GM18861 (cell line): ENCODE measurements at regions not wholly inside any gene's neighbourhood (a gene's known extent, or its start where the extent isn't known, plus 50 kb on each side); places are given as distances from the start of the nearest gene placed in this dataset.

Experiments used
- ATAC-seq: cut with Tn5 transposase; IDR thresholded peaks from one replicate; pipeline ENCODE4 v1.9.1; 2021; ENCODE audit not compliant: unreplicated experiment

GRCh38 chr4:108371282-108371681 lies 202.6 kb upstream of the LEF1 start:
- no peak for ATAC-seq

- no peak for ATAC-seq
Measured at GRCh38 chr4:108370291-108371141, 201.8 kb upstream of the LEF1 start.

GRCh38 chr4:108369035-108369655 lies 200.4 kb upstream of the LEF1 start:
- no peak for ATAC-seq

- no peak for ATAC-seq
Measured at GRCh38 chr4:108367751-108368150, 199.0 kb upstream of the LEF1 start.

- no peak for ATAC-seq
Measured at GRCh38 chr4:108366716-108367115, 198.0 kb upstream of the LEF1 start.

- no peak for ATAC-seq
Measured at GRCh38 chr4:108365551-108365950, 196.8 kb upstream of the LEF1 start.

- no peak for ATAC-seq
Measured at GRCh38 chr4:108361886-108362285, 193.2 kb upstream of the LEF1 start.

- no peak for ATAC-seq
Measured at GRCh38 chr4:108361446-108361820, 192.7 kb upstream of the LEF1 start.

- ATAC-seq, result no peak
Measured at GRCh38 chr4:108360754-108361445, 192.2 kb upstream of the LEF1 start.

GRCh38 chr4:108359986-108360681 lies 191.4 kb upstream of the LEF1 start:
- ATAC-seq, result no peak

- no peak for ATAC-seq
Measured at GRCh38 chr4:108359130-108359985, 190.6 kb upstream of the LEF1 start.

- no peak for ATAC-seq
Measured at GRCh38 chr4:108355902-108356535, 187.3 kb upstream of the LEF1 start.

GRCh38 chr4:108355186-108355901 lies 186.6 kb upstream of the LEF1 start:
- no peak for ATAC-seq

- no peak for ATAC-seq
Measured at GRCh38 chr4:108352664-108353308, 184.1 kb upstream of the LEF1 start.

- ATAC-seq, result no peak
Measured at GRCh38 chr4:108351791-108352190, 183.1 kb upstream of the LEF1 start.

GRCh38 chr4:108350332-108350731 lies 181.6 kb upstream of the LEF1 start:
- ATAC-seq, result no peak

- ATAC-seq, result no peak
Measured at GRCh38 chr4:108346818-108347210, 178.1 kb upstream of the LEF1 start.

- ATAC-seq, result no peak
Measured at GRCh38 chr4:108345862-108346817, 177.4 kb upstream of the LEF1 start.
